Sigmoid colon (tissue), 4 donors: ENCODE measurements at regions not wholly inside any gene's neighbourhood (a gene's known extent, or its start where the extent isn't known, plus 50 kb on each side); places are given as distances from the start of the nearest gene placed in this dataset.

Experiments
- EP300 ChIP-seq, 4 donors: sonication (generic); formaldehyde crosslinking; IDR thresholded peaks; one replicate each; pipeline ENCODE4 v1.6.1; 2017; ENCODE audit warnings: antibody characterized with exemption in 4 of 4
- POLR2A ChIP-seq, 2 donors: fragments of 450-650 bp; IDR thresholded peaks; one replicate each; pipeline ENCODE4 v1.6.1; 2016; ENCODE audit warnings: antibody characterized with exemption in 2 of 2, mild to moderate bottlenecking in 2 of 2, moderate library complexity in 2 of 2
- POLR2AphosphoS5 ChIP-seq, 4 donors: sonication (generic); formaldehyde crosslinking; IDR thresholded peaks; one replicate each; pipeline ENCODE4 v1.6.1; 2017; ENCODE audit warnings: antibody characterized with exemption in 4 of 4

DNA sequence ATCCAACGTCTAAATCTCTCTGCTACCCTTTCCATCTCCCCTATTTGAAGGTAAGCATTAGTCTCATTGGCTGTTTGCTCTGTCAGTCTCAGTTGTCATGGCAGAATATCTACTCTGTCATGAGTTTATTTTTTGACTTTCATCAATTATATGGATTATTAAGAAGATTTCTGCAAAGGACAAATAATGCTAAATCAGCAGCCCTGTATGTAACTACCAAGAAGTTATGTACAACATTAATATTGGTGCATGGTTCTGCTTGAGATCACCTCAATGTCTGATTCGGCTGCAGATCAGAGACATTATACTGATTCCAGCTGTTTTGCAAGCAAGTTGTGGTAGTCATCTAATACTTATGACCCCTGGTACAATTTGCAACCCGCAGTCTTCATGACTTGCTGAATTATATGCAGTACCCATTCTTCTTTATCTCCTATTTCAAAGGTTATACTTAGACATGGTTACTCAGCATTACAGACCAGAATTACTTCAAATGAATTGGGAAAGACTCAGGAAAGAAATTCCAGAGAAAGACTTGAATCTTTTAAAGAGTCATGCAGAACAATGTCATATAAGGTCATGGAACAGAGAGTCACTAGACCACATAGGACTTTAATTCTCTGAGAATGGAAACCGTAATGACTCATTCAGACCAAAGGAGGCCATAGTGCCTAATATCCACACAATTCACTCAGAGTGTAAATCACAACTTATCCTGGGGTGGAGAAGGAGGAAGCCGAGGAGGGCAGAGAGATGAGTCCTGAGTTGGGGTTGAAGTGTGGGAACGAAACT lies 201.4 kb downstream of the IBTK start:
- TF ChIP-seq POLR2AphosphoS5 (IDR thresholded peaks at IDR 0.05), result no peak
- TF ChIP-seq EP300 (IDR thresholded peaks at IDR 0.05), result no peak
- no peak for TF ChIP-seq POLR2A (IDR thresholded peaks at IDR 0.05)
